Keratinocyte (primary cell): ENCODE measurements at regions not wholly inside any gene's neighbourhood (a gene's known extent, or its start where the extent isn't known, plus 50 kb on each side); places are given as distances from the start of the nearest gene placed in this dataset.

Experiments
- CTCF ChIP-seq, 3 experiments: IDR thresholded peaks in 1 of 3; conservative IDR thresholded peaks in 1 of 3; optimal IDR thresholded peaks in 1 of 3; 2 replicates in 2 of 3; 3 replicates in 1 of 3; pipeline versions ENCODE3 to v1.5.1; 2011; ENCODE audit warnings: low read length in 3 of 3, mild to moderate bottlenecking in 3 of 3, moderate library complexity in 2 of 3, control low read depth in 1 of 3, inconsistent platforms in 1 of 3; ENCODE audit not compliant: insufficient read depth in 2 of 3; ENCODE audit errors: extremely low read depth in 1 of 3
- EZH2 ChIP-seq: IDR thresholded peaks from one replicate; pipeline ENCODE4 v1.6.1; 2012; ENCODE audit warnings: inconsistent platforms, mild to moderate bottlenecking, low read length, moderate library complexity

GRCh38 chr9:19992556-19992955 lies 203.7 kb upstream of the SLC24A2 start:
- no peak for TF ChIP-seq CTCF (optimal IDR thresholded peaks at IDR 0.05 in 1 of 3, IDR thresholded peaks at IDR 0.05 in 1 of 3, conservative IDR thresholded peaks at IDR 0.05 in 1 of 3; ENCODE audit: extremely low read depth in 1 of 3, insufficient read depth in 2 of 3, low read length in 3 of 3)
- no peak for TF ChIP-seq EZH2
